Karpas-422 (cell line): ENCODE measurements at regions not wholly inside any gene's neighbourhood (a gene's known extent, or its start where the extent isn't known, plus 50 kb on each side); places are given as distances from the start of the nearest gene placed in this dataset. TPM values are rescaled to one million over a fixed set of nuclear protein-coding genes. Genes with fewer than 3 reads are reported as not detected.

Source experiments
- DNase-seq: peaks from one replicate; pipeline ENCODE4 v3.0.0-alpha.2; 2015
- H2AFZ ChIP-seq: fragments of 200-600 bp; sonication (generic); 2 replicates; pipeline ENCODE4 v1.6.1; 2014; ENCODE audit warnings: antibody characterized with exemption, low read length, mixed read lengths
- H3K27ac ChIP-seq: fragments of 200-600 bp; sonication (generic); 2 replicates; pipeline ENCODE4 v1.5.1; 2014; ENCODE audit warnings: mild to moderate bottlenecking, low read length, moderate library complexity
- H3K27me3 ChIP-seq: fragments of 200-600 bp; sonication (generic); 2 replicates; pipeline ENCODE4 v1.6.1; 2014; ENCODE audit warnings: low read length, mixed read lengths
- H3K36me3 ChIP-seq: fragments of 200-600 bp; sonication (generic); 2 replicates; pipeline ENCODE4 v1.6.1; 2014; ENCODE audit warnings: low read length, mixed read lengths; ENCODE audit not compliant: insufficient read depth
- H3K4me1 ChIP-seq: fragments of 200-600 bp; sonication (generic); 2 replicates; pipeline ENCODE4 v1.6.1; 2014; ENCODE audit warnings: mild to moderate bottlenecking, low read length, mixed read lengths
- H3K4me2 ChIP-seq: fragments of 200-600 bp; sonication (generic); 2 replicates; pipeline ENCODE4 v1.6.1; 2014; ENCODE audit warnings: low read length, low read depth, mild to moderate bottlenecking; ENCODE audit not compliant: poor library complexity, severe bottlenecking
- H3K4me3 ChIP-seq: fragments of 200-600 bp; sonication (generic); 2 replicates; pipeline ENCODE4 v1.5.1; 2014; ENCODE audit warnings: mild to moderate bottlenecking, antibody characterized with exemption, low read length, mixed read lengths
- H3K79me2 ChIP-seq: fragments of 200-600 bp; sonication (generic); 2 replicates; pipeline ENCODE4 v1.6.1; 2014; ENCODE audit warnings: mild to moderate bottlenecking, low read length, mixed read lengths
- H3K9ac ChIP-seq: fragments of 200-600 bp; sonication (generic); 2 replicates; pipeline ENCODE4 v1.6.0; 2014; ENCODE audit warnings: low read length
- H3K9me2 ChIP-seq: fragments of 200-600 bp; sonication (generic), shearing (Covaris generic); replicated peaks from 2 replicates; pipeline ENCODE4 v1.6.0; 2014; ENCODE audit warnings: mild to moderate bottlenecking, low read length, moderate library complexity; ENCODE audit not compliant: insufficient read depth
- H3K9me3 ChIP-seq: fragments of 300-700, 200-600 bp; sonication (generic); 2 replicates; pipeline ENCODE4 v1.6.1; 2014; ENCODE audit warnings: low read length, mixed read lengths
- H4K20me1 ChIP-seq: fragments of 200-600 bp; sonication (generic); 2 replicates; pipeline ENCODE4 v1.6.1; 2014; ENCODE audit warnings: mild to moderate bottlenecking, antibody characterized with exemption, low read length, low read depth; ENCODE audit not compliant: insufficient read depth
- small RNA-seq: library from RNA; depleted of rRNA; stranded (forward); fragments of <200 nt; gene quantifications from one replicate; pipeline ENCODE3, GENCODE V24; 2014

DNA sequence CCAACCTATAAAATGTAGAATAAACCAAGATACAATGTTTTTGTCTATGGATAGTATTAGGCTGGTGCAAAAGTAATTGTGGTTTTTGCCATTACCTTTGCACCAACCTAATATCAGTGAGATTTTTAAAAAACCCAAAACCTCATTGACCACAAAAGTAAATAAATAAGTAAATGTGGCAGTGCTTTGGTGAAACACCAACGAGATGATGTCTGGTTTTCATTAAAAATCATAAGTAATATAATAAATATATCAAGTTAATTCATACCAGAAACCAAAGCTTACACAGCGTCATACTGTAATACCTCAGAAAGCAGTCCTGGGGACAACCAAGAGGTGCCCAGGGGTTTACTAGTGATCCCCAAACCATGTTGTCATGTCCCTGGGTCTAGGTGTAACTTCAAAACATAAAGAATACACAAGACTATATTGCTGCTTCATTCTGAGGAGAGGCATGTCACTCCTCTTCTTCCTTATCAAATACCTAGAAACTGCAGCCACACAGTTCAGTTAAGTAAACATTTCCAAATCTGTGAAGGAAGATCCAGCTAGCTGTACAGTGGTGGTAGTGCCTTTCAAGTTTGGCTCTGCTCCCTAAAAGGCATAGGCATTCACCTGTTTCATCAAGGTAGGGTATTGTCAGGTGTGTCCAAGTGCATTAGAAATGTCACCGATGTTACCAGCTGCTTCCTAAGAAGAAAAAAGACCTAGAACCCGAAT, 51.6 kb upstream of the ZC3H11B start:
- DNase-seq = no peak
- Histone ChIP-seq H3K36me3 (no peaks in the 10 kb centered on the region), H3K9me2 (no peaks in the 10 kb centered on the region), H3K9me3 (no peaks in the 10 kb centered on the region), H3K4me3 (no peak overlapping the region), H3K4me2 (no peak overlapping the region), H2AFZ (no peak overlapping the region), H3K4me1 (peaks cover 3% of the 10 kb centered on the region; the same call in 1 of the 2 replicates), H3K79me2 (no peaks in the 10 kb centered on the region), H3K27me3 (no peaks in the 10 kb centered on the region), H3K9ac (no peak overlapping the region), H4K20me1 (no peaks in the 10 kb centered on the region), H3K27ac (no peak overlapping the region)

Small RNA genes in the stretch of these regions (small RNA-seq; reads per million reads assigned to genes)
- gene RNA5SP76 = not detected
